ENCODE measurements at regions not wholly inside any gene's neighbourhood (a gene's known extent, or its start where the extent isn't known, plus 50 kb on each side); places are given as distances from the start of the nearest gene placed in this dataset.

DNA sequence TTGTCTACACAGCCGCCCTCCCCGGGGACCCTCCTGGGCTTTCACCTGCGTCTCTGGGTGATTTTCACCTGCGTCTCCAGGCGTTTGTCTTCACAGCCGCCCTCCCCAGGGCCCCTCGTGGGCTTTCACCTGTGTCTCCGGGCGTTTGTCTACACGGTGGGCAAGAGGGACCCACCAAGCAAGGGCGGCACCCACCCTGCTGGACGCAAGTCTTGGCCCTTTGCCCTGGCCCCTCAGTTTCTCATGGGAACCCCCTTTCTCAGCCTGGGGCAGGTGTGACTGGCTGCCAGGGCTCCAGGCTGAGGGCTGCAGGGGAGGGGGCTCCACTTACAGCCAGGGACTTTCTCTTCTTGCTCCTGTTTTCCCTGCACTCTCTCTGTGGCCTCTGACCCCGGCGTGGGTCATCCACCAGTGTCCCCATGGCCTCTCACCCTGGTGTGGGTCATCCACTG is 68.6 kb upstream of the GALNT9 start:
- TF ChIP-seq, protein P1, sequence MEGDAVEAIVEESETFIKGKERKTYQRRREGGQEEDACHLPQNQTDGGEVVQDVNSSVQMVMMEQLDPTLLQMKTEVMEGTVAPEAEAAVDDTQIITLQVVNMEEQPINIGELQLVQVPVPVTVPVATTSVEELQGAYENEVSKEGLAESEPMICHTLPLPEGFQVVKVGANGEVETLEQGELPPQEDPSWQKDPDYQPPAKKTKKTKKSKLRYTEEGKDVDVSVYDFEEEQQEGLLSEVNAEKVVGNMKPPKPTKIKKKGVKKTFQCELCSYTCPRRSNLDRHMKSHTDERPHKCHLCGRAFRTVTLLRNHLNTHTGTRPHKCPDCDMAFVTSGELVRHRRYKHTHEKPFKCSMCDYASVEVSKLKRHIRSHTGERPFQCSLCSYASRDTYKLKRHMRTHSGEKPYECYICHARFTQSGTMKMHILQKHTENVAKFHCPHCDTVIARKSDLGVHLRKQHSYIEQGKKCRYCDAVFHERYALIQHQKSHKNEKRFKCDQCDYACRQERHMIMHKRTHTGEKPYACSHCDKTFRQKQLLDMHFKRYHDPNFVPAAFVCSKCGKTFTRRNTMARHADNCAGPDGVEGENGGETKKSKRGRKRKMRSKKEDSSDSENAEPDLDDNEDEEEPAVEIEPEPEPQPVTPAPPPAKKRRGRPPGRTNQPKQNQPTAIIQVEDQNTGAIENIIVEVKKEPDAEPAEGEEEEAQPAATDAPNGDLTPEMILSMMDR (IDR thresholded peaks at IDR 0.05) = no peak
- no peak for TF ChIP-seq POLR2A (IDR thresholded peaks at IDR 0.05)
- TF ChIP-seq POLR2AphosphoS5 (IDR thresholded peaks at IDR 0.05) = no peak
- no peak for TF ChIP-seq EP300 (IDR thresholded peaks at IDR 0.05)
